K562 (cell line): ENCODE measurements at regions not wholly inside any gene's neighbourhood (a gene's known extent, or its start where the extent isn't known, plus 50 kb on each side); places are given as distances from the start of the nearest gene placed in this dataset.
A peak's percentile ranks its signal among the peaks of the same experiment; 100 is the strongest.

ENCODE experiments used
- ATAC-seq: fragments of 200-7000 bp; cut with Tn5 transposase; 3 replicates; pipeline ENCODE4 v1.9.1; 2020; ENCODE audit warnings: moderate library complexity
- BruUV-seq: library from RNA; stranded (reverse); fragments of 400-500 nt; replicated peaks from 2 replicates; lab custom pipeline; 2021; lab: Mats Ljungman, UMichigan
- CTCF ChIA-PET: fragments of 300-600 bp; formaldehyde crosslinking; extraction: SDS; loops from one replicate; lab custom pipeline; 2021; ENCODE audit warnings: low intra/inter-chr PET ratio; lab: Yijun Ruan, JAX
- POLR2A ChIA-PET: fragments of 300-600, 350-650 bp; sonication (Branson Sonifier 250); formaldehyde crosslinking; extraction: SDS; loops from one replicate; lab custom pipeline; 2021; ENCODE audit warnings: antibody characterized with exemption, inconsistent platforms; lab: Yijun Ruan, JAX
- DNase-seq, 4 experiments: peaks; one replicate each; pipeline versions ENCODE4 v3.0.0 to v3.0.0-alpha.2; 2011 to 2018; ENCODE audit warnings: low spot score in 3 of 4, mixed read lengths in 3 of 4; ENCODE audit errors: extremely low read depth in 1 of 4
- FAIRE-seq: peaks from 2 replicates; lab custom pipeline; 2011; peaks lifted over from hg19 to GRCh38; lab: Jason Lieb, UNC
- H2AFZ ChIP-seq: 2 replicates; pipeline ENCODE4 v1.6.0; 2011; ENCODE audit warnings: low read depth, low read length, control low read depth, inconsistent platforms
- H3K27ac ChIP-seq: fragments of 200-600 bp; 3 replicates; pipeline ENCODE4 v1.8.0; 2011; ENCODE audit warnings: low read depth, mild to moderate bottlenecking, control low read depth, inconsistent platforms, low read length, moderate library complexity, mixed read lengths; ENCODE audit errors: extremely low read depth
- H3K27me3 ChIP-seq, 2 experiments: fragments of 300-600 bp in 1 of 2; 2 replicates in 1 of 2; 3 replicates in 1 of 2; pipeline versions ENCODE4 v1.6.0 to v1.8.0; 2011; ENCODE audit warnings: inconsistent platforms in 2 of 2, low read length in 2 of 2, mild to moderate bottlenecking in 1 of 2, mixed read lengths in 1 of 2, moderate library complexity in 1 of 2; ENCODE audit not compliant: control insufficient read depth in 2 of 2, insufficient read depth in 2 of 2
- H3K36me3 ChIP-seq: fragments of 300-600 bp; 3 replicates; pipeline ENCODE4 v1.8.0; 2011; ENCODE audit warnings: mild to moderate bottlenecking, low read length, inconsistent platforms; ENCODE audit not compliant: control insufficient read depth, insufficient read depth
- H3K4me1 ChIP-seq, 2 experiments: fragments of 200-600 bp in 1 of 2; replicated peaks in 1 of 2; 2 replicates in 1 of 2; 3 replicates in 1 of 2; pipeline versions ENCODE4 v1.5.1 to v1.8.0; 2011; ENCODE audit warnings: inconsistent platforms in 2 of 2, low read length in 2 of 2, mild to moderate bottlenecking in 1 of 2, mixed read lengths in 1 of 2, moderate library complexity in 1 of 2; ENCODE audit not compliant: control insufficient read depth in 2 of 2, insufficient read depth in 2 of 2
- H3K4me2 ChIP-seq: 2 replicates; pipeline ENCODE4 v1.6.1; 2011; ENCODE audit warnings: low read length, control low read depth, inconsistent platforms, mixed read lengths; ENCODE audit not compliant: insufficient read depth
- H3K4me3 ChIP-seq: fragments of 200-600 bp; sonication (generic), shearing (Covaris generic); 2 replicates; pipeline ENCODE4 v1.5.1; 2016; ENCODE audit warnings: control low read depth, inconsistent platforms
- H3K79me2 ChIP-seq: fragments of 200-600 bp; 3 replicates; pipeline ENCODE4 v1.8.0; 2011; ENCODE audit warnings: low read length, inconsistent platforms; ENCODE audit not compliant: control insufficient read depth, insufficient read depth
- H3K9ac ChIP-seq, 2 experiments: 2 replicates each; pipeline versions ENCODE4 v1.6.0 to v1.6.1; 2011; ENCODE audit warnings: low read depth in 2 of 2, low read length in 2 of 2, control low read depth in 1 of 2, inconsistent platforms in 1 of 2, mild to moderate bottlenecking in 1 of 2, mixed read lengths in 1 of 2; ENCODE audit not compliant: insufficient read depth in 1 of 2
- H3K9me1 ChIP-seq: one replicate; pipeline ENCODE4 v1.6.0; 2011; ENCODE audit warnings: inconsistent platforms, mild to moderate bottlenecking, low read length, moderate library complexity; ENCODE audit not compliant: control insufficient read depth, insufficient read depth
- H3K9me3 ChIP-seq: replicated peaks from 2 replicates; pipeline ENCODE4 v1.5.1; 2011; ENCODE audit warnings: low read depth, low read length, inconsistent platforms; ENCODE audit not compliant: control insufficient read depth, insufficient read depth
- H4K20me1 ChIP-seq: replicated peaks from 2 replicates; pipeline ENCODE4 v1.6.1; 2011; ENCODE audit warnings: low read length, inconsistent platforms, mixed read lengths; ENCODE audit not compliant: control insufficient read depth, insufficient read depth
- C11orf30 ChIP-seq: fragments of 450-650 bp; IDR thresholded peaks from 2 replicates; pipeline ENCODE4 v1.6.1; 2016; ENCODE audit warnings: low read depth, mild to moderate bottlenecking
- CC2D1A ChIP-seq: fragments of 450-650 bp; IDR thresholded peaks from 2 replicates; pipeline ENCODE4 v1.6.1; 2017; ENCODE audit warnings: mild to moderate bottlenecking
- CEBPB ChIP-seq: fragments of 450-650 bp; IDR thresholded peaks from 2 replicates; pipeline ENCODE4 v1.6.1; 2016; ENCODE audit warnings: missing genetic modification characterization, missing compliant biosample characterization
- DACH1 ChIP-seq: fragments of 450-650 bp; IDR thresholded peaks from 2 replicates; pipeline ENCODE4 v1.6.1; 2018; ENCODE audit not compliant: partially characterized antibody
- ESRRA ChIP-seq: fragments of 450-650 bp; IDR thresholded peaks from 2 replicates; pipeline ENCODE4 v1.6.1; 2014; ENCODE audit warnings: low read depth, mild to moderate bottlenecking, moderate library complexity, borderline replicate concordance
- FOXA1 ChIP-seq: fragments of 450-650 bp; IDR thresholded peaks from 2 replicates; pipeline ENCODE4 v1.6.1; 2016; ENCODE audit warnings: mild to moderate bottlenecking, borderline replicate concordance
- HLTF ChIP-seq: fragments of 450-650 bp; IDR thresholded peaks from 2 replicates; pipeline ENCODE4 v1.6.1; 2016
- IFI16 ChIP-seq: fragments of 250-450 bp; sonication (Bioruptor Pico); IDR thresholded peaks from 2 replicates; pipeline ENCODE4 v2.1.2; 2022; ENCODE audit warnings: mild to moderate bottlenecking, inconsistent platforms
- MAFF ChIP-seq: IDR thresholded peaks from 2 replicates; pipeline ENCODE4 v1.6.1; 2012; ENCODE audit warnings: low read length, improper control_type of control experiment
- MAFG ChIP-seq: fragments of 450-650 bp; conservative IDR thresholded peaks from 2 replicates; pipeline ENCODE4 v1.6.1; 2016; ENCODE audit warnings: missing genetic modification characterization, missing compliant biosample characterization
- MAFK ChIP-seq: IDR thresholded peaks from 2 replicates; pipeline ENCODE4 v1.6.1; 2011; ENCODE audit warnings: low read length, improper control_type of control experiment
- MECOM ChIP-seq: fragments of 250-450 bp; sonication (Bioruptor Pico); IDR thresholded peaks from 2 replicates; pipeline ENCODE4 v1.8.0; 2022; ENCODE audit warnings: inconsistent platforms
- RAD51 ChIP-seq: fragments of 450-650 bp; IDR thresholded peaks from 2 replicates; pipeline ENCODE4 v1.7.1; 2016; ENCODE audit warnings: low read depth, mild to moderate bottlenecking, borderline replicate concordance
- RB1 ChIP-seq: fragments of 450-650 bp; IDR thresholded peaks from 2 replicates; pipeline ENCODE4 v1.6.1; 2017; ENCODE audit warnings: low read depth, mild to moderate bottlenecking
- RFX7 ChIP-seq: fragments of 250-450 bp; sonication (Bioruptor Pico); IDR thresholded peaks from 2 replicates; pipeline ENCODE4 v1.5.1; 2021; ENCODE audit warnings: mild to moderate bottlenecking
- TFAM ChIP-seq: fragments of 250-450 bp; sonication (Bioruptor Pico); conservative IDR thresholded peaks from 2 replicates; pipeline ENCODE4 v1.5.0; 2021; ENCODE audit warnings: mild to moderate bottlenecking, moderate library complexity
- ZNF184 ChIP-seq: sonication (generic); formaldehyde crosslinking; IDR thresholded peaks from 2 replicates; pipeline ENCODE4 v1.5.0; 2020; ENCODE audit warnings: missing genetic modification reagents
- ZNF316 ChIP-seq: fragments of 450-650 bp; IDR thresholded peaks from 2 replicates; pipeline ENCODE4 v1.6.1; 2016
- WGBS: fragments of 100-300 bp; shearing (Covaris generic); methylation state at CpG from one replicate; pipeline ENCODE4 v1.1.6; 2016; ENCODE audit warnings: low coverage, mixed read lengths; ENCODE audit not compliant: insufficient coverage; ENCODE audit errors: missing lambda C conversion rate; 5-methylcytosine and 5-hydroxymethylcytosine counted together
- in situ Hi-C: fragments of 300-500 bp; cut with MboI; formaldehyde crosslinking; loops from 4 replicates; pipeline ENCODE4 v1.15.0; 2018; ENCODE audit warnings: inconsistent platforms, mixed read lengths
- intact Hi-C: fragments of 100-400 bp; cut with micrococcal nuclease; formaldehyde crosslinking; loops from 2 replicates; pipeline ENCODE4 v1.14.2; 2022
- TF ChIP-seq, protein P1 (sequence below), 2 experiments: IDR thresholded peaks; 2 replicates each; pipeline ENCODE4 v1.6.1; 2012; ENCODE audit warnings: improper control_type of control experiment in 2 of 2, low read depth in 2 of 2, low read length in 2 of 2, borderline replicate concordance in 1 of 2

DNA sequence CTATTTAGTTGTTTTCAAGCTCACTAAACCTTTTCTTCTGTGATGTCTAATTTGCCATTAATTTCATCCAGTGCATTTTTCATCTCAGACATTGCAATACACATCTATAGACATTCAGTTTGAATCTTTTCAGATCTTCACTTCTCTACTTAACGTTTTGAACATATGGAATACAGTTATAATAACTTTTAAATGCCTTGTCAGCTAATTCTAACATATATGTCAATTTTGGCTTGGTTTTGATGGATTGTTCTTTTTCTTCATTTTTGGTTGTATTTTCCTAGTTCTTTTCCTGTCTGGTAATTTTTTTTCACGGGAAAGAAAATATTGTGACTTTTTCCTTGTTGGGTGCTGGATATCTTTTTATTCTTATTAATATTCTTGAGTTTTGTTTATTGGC lies 215.3 kb downstream of the ATP23 start:
- no peaks in the 10 kb centered on the region for H3K27me3 ChIP-seq
- ChIA-PET POLR2A (no interaction called here), CTCF (no interaction called here)
- no peaks in the 10 kb centered on the region for H3K9me3 ChIP-seq
- no peak overlapping the region for H3K27ac ChIP-seq
- no peak overlapping the region for H3K4me3 ChIP-seq
- WGBS = 3% methylated on average over 2 of the region's 2 CpGs
- in situ Hi-C loops (no loop called here), intact Hi-C loops (no loop called here)
- no peaks in the 10 kb centered on the region for H4K20me1 ChIP-seq
- no peaks in the 10 kb centered on the region for H3K79me2 ChIP-seq
- no peak overlapping the region for H3K9ac ChIP-seq
- FAIRE-seq (no peak), ATAC-seq (no peak), DNase-seq (no peak)
- no peaks in the 10 kb centered on the region for H3K36me3 ChIP-seq
- no TSS peak for BruUV-seq
- H3K4me2 ChIP-seq = no peak overlapping the region
- H3K4me1 ChIP-seq = no peaks in the 10 kb centered on the region
- H2AFZ ChIP-seq = no peak overlapping the region
- no peaks in the 10 kb centered on the region for H3K9me1 ChIP-seq
- TF ChIP-seq MAFG (tag) (peak; percentile 48), MAFK (peak; percentile 82), RFX7 (no peak), FOXA1 (no peak), DACH1 (no peak), RAD51 (no peak), ZNF316 (peak; percentile 89), CC2D1A (no peak), IFI16 (no peak), RB1 (no peak), HLTF (no peak), ZNF184 (no peak), ESRRA (no peak), MAFF (peak; percentile 74), TFAM (no peak), MECOM (no peak), CEBPB (tag) (no peak), C11orf30 (peak; percentile 70; the same call in 1 of the 2 replicates)
- TF ChIP-seq, protein P1, sequence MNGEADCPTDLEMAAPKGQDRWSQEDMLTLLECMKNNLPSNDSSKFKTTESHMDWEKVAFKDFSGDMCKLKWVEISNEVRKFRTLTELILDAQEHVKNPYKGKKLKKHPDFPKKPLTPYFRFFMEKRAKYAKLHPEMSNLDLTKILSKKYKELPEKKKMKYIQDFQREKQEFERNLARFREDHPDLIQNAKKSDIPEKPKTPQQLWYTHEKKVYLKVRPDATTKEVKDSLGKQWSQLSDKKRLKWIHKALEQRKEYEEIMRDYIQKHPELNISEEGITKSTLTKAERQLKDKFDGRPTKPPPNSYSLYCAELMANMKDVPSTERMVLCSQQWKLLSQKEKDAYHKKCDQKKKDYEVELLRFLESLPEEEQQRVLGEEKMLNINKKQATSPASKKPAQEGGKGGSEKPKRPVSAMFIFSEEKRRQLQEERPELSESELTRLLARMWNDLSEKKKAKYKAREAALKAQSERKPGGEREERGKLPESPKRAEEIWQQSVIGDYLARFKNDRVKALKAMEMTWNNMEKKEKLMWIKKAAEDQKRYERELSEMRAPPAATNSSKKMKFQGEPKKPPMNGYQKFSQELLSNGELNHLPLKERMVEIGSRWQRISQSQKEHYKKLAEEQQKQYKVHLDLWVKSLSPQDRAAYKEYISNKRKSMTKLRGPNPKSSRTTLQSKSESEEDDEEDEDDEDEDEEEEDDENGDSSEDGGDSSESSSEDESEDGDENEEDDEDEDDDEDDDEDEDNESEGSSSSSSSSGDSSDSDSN (IDR thresholded peaks at IDR 0.05; ENCODE audit: borderline replicate concordance in 1 of 2, low read depth in 2 of 2, low read length in 2 of 2) = no peak
